ENCODE measurements at regions not wholly inside any gene's neighbourhood (a gene's known extent, or its start where the extent isn't known, plus 50 kb on each side); places are given as distances from the start of the nearest gene placed in this dataset.

GRCh38 chr21:35489389-35489980 lies 440.4 kb upstream of the RUNX1 start:
- DNase-seq (no peak), ATAC-seq (replicated peaks) (no peak)
- Mint-ChIP-seq H3K9me3 (peaks cover 0 to 3% of the 10 kb centered on the region in 2 donors), H3K4me1 (peaks cover 0 to 8% of the 10 kb centered on the region in 2 donors), H3K27me3 (peaks cover 11 to 20% of the 10 kb centered on the region in 2 donors), H3K27ac (no peak overlapping the region), H3K36me3 (no peaks in the 10 kb centered on the region), H3K4me3 (no peak overlapping the region)

GRCh38 chr21:35488946-35489345 lies 439.8 kb upstream of the RUNX1 start:
- no peak overlapping the region for H3K4me3 Mint-ChIP-seq
- ATAC-seq (replicated peaks) (no peak), DNase-seq (no peak)
- H3K27ac Mint-ChIP-seq, result no peak overlapping the region
- H3K9me3 Mint-ChIP-seq, result peaks cover 0 to 3% of the 10 kb centered on the region in 2 donors
- no peaks in the 10 kb centered on the region for H3K36me3 Mint-ChIP-seq
- H3K27me3 Mint-ChIP-seq, result peaks cover 17 to 25% of the 10 kb centered on the region in 2 donors
- peaks cover 0 to 8% of the 10 kb centered on the region in 2 donors for H3K4me1 Mint-ChIP-seq

GRCh38 chr21:35485364-35485763 lies 436.3 kb upstream of the RUNX1 start:
- Mint-ChIP-seq H3K27me3 (peaks cover 14 to 19% of the 10 kb centered on the region in 2 donors), H3K27ac (no peak overlapping the region), H3K9me3 (no peaks in the 10 kb centered on the region), H3K4me3 (no peak overlapping the region), H3K36me3 (no peaks in the 10 kb centered on the region), H3K4me1 (no peaks in the 10 kb centered on the region)
- ATAC-seq (replicated peaks) (no peak), DNase-seq (no peak)

GRCh38 chr21:35484851-35485250 lies 435.7 kb upstream of the RUNX1 start:
- Mint-ChIP-seq H3K27me3 (peaks cover 16 to 19% of the 10 kb centered on the region in 2 donors), H3K9me3 (peaks cover 1 to 4% of the 10 kb centered on the region in 2 donors), H3K36me3 (peaks cover 0 to 3% of the 10 kb centered on the region in 2 donors), H3K27ac (no peak overlapping the region), H3K4me1 (no peaks in the 10 kb centered on the region), H3K4me3 (no peak overlapping the region)
- ATAC-seq (replicated peaks) (no peak), DNase-seq (no peak)

GRCh38 chr21:35484032-35484431 lies 434.9 kb upstream of the RUNX1 start:
- Mint-ChIP-seq H3K4me1 (peaks cover 0 to under 1% of the 10 kb centered on the region in 2 donors), H3K9me3 (peaks cover 5 to 10% of the 10 kb centered on the region in 2 donors), H3K4me3 (no peak overlapping the region), H3K27ac (no peak overlapping the region), H3K36me3 (peaks cover 0 to 11% of the 10 kb centered on the region in 2 donors), H3K27me3 (peaks cover 22 to 26% of the 10 kb centered on the region in 2 donors)
- ATAC-seq (replicated peaks) (no peak), DNase-seq (no peak)

GRCh38 chr21:35482933-35483662 lies 434.0 kb upstream of the RUNX1 start:
- peaks cover 22 to 25% of the 10 kb centered on the region in 2 donors for H3K27me3 Mint-ChIP-seq
- no peak overlapping the region for H3K4me3 Mint-ChIP-seq
- DNase-seq, result no peak
- H3K27ac Mint-ChIP-seq, result no peak overlapping the region
- peaks cover 7 to 10% of the 10 kb centered on the region in 2 donors for H3K9me3 Mint-ChIP-seq
- ATAC-seq (replicated peaks), result no peak
- peaks cover 0 to 9% of the 10 kb centered on the region in 2 donors for H3K4me1 Mint-ChIP-seq
- peaks cover 0 to 15% of the 10 kb centered on the region in 2 donors for H3K36me3 Mint-ChIP-seq

- peaks cover 0 to 10% of the 10 kb centered on the region in 2 donors for H3K4me1 Mint-ChIP-seq
Measured at GRCh38 chr21:35482096-35482495, 433.0 kb upstream of the RUNX1 start.

GRCh38 chr21:35481005-35481404 lies 431.9 kb upstream of the RUNX1 start:
- Mint-ChIP-seq H3K27me3 (peaks cover 26 to 28% of the 10 kb centered on the region in 2 donors), H3K36me3 (peaks cover 0 to 15% of the 10 kb centered on the region in 2 donors), H3K9me3 (peaks cover 7 to 10% of the 10 kb centered on the region in 2 donors), H3K27ac (peak overlapping the region; percentile 7), H3K4me3 (no peak overlapping the region), H3K4me1 (peaks cover 0 to 15% of the 10 kb centered on the region in 2 donors)
- DNase-seq (no peak), ATAC-seq (replicated peaks) (no peak)

More at GRCh38 chr21:35482096-35482495, 433.0 kb upstream of the RUNX1 start:
- DNase-seq, result no peak
- Mint-ChIP-seq H3K4me3 (no peak overlapping the region), H3K9me3 (peaks cover 7 to 10% of the 10 kb centered on the region in 2 donors), H3K27me3 (peaks cover 20 to 22% of the 10 kb centered on the region in 2 donors), H3K27ac (no peak overlapping the region), H3K36me3 (peaks cover 0 to 15% of the 10 kb centered on the region in 2 donors)
- ATAC-seq (replicated peaks), result no peak

GRCh38 chr21:35479529-35479928 lies 430.4 kb upstream of the RUNX1 start:
- Mint-ChIP-seq H3K4me3 (no peak overlapping the region), H3K4me1 (peaks cover 2 to 20% of the 10 kb centered on the region in 2 donors), H3K9me3 (peaks cover 7 to 10% of the 10 kb centered on the region in 2 donors), H3K36me3 (peaks cover 0 to 15% of the 10 kb centered on the region in 2 donors), H3K27ac (no peak overlapping the region), H3K27me3 (peaks cover 25 to 27% of the 10 kb centered on the region in 2 donors)
- DNase-seq (no peak), ATAC-seq (replicated peaks) (no peak)

GRCh38 chr21:35479065-35479448 lies 430.0 kb upstream of the RUNX1 start:
- Mint-ChIP-seq H3K4me3 (no peak overlapping the region), H3K27me3 (peaks cover 20 to 23% of the 10 kb centered on the region in 2 donors), H3K4me1 (peaks cover 2 to 20% of the 10 kb centered on the region in 2 donors), H3K36me3 (peaks cover 0 to 15% of the 10 kb centered on the region in 2 donors), H3K27ac (no peak overlapping the region), H3K9me3 (peaks cover 7 to 10% of the 10 kb centered on the region in 2 donors)
- no peak for ATAC-seq (replicated peaks)
- no peak for DNase-seq

GRCh38 chr21:35478161-35479064 lies 429.3 kb upstream of the RUNX1 start:
- no peak for DNase-seq
- peaks cover 19 to 22% of the 10 kb centered on the region in 2 donors for H3K27me3 Mint-ChIP-seq
- H3K36me3 Mint-ChIP-seq, result peaks cover 0 to 15% of the 10 kb centered on the region in 2 donors
- peaks cover 7 to 10% of the 10 kb centered on the region in 2 donors for H3K9me3 Mint-ChIP-seq
- H3K27ac Mint-ChIP-seq, result peak overlapping the region; percentile 11
- peak; percentile 56 to 59 for ATAC-seq (replicated peaks)
- H3K4me3 Mint-ChIP-seq, result no peak overlapping the region
- H3K4me1 Mint-ChIP-seq, result peaks cover 2 to 20% of the 10 kb centered on the region in 2 donors

GRCh38 chr21:35477622-35478021 lies 428.5 kb upstream of the RUNX1 start:
- peaks cover 19 to 29% of the 10 kb centered on the region in 2 donors for H3K27me3 Mint-ChIP-seq

GRCh38 chr21:35476621-35477395 lies 427.7 kb upstream of the RUNX1 start:
- no peak overlapping the region for H3K4me3 Mint-ChIP-seq
- ATAC-seq (replicated peaks) (no peak), DNase-seq (no peak)
- H3K27me3 Mint-ChIP-seq, result peaks cover 19 to 29% of the 10 kb centered on the region in 2 donors
- H3K27ac Mint-ChIP-seq, result no peak overlapping the region
- peaks cover 2 to 20% of the 10 kb centered on the region in 2 donors for H3K4me1 Mint-ChIP-seq
- peaks cover 7 to 10% of the 10 kb centered on the region in 2 donors for H3K9me3 Mint-ChIP-seq
- H3K36me3 Mint-ChIP-seq, result peaks cover 0 to 15% of the 10 kb centered on the region in 2 donors

More at GRCh38 chr21:35477622-35478021, 428.5 kb upstream of the RUNX1 start:
- Mint-ChIP-seq H3K27ac (no peak overlapping the region), H3K9me3 (peaks cover 7 to 10% of the 10 kb centered on the region in 2 donors), H3K36me3 (peaks cover 0 to 15% of the 10 kb centered on the region in 2 donors), H3K4me1 (peaks cover 2 to 20% of the 10 kb centered on the region in 2 donors), H3K4me3 (no peak overlapping the region)
- no peak for ATAC-seq (replicated peaks)
- DNase-seq, result no peak

All from stimulated activated naive B cell treated with anti-CD40 and anti-IgM and Interleukin-4, amounts not matched to agents 10 μg/mL and 1 μg/mL and 100 μg/mL, for 72 hours (primary cell).